IMR-90 (cell line): ENCODE measurements at regions not wholly inside any gene's neighbourhood (a gene's known extent, or its start where the extent isn't known, plus 50 kb on each side); places are given as distances from the start of the nearest gene placed in this dataset.

Source experiments
- ATAC-seq: fragments of 200-7000 bp; cut with Tn5 transposase; 2 replicates; pipeline ENCODE4 v1.9.1; 2020; ENCODE audit warnings: low read depth, mild to moderate bottlenecking, moderate library complexity
- BruUV-seq: library from RNA; stranded (reverse); fragments of 400-500 nt; replicated peaks from 2 replicates; lab custom pipeline; 2021; lab: Mats Ljungman, UMichigan
- CTCF ChIA-PET: fragments of 300-600 bp; formaldehyde crosslinking; extraction: SDS; loops from one replicate; lab custom pipeline; 2021; ENCODE audit warnings: antibody characterized with exemption; lab: Yijun Ruan, JAX
- POLR2A ChIA-PET: fragments of 300-600 bp; sonication (Branson Sonifier 250); formaldehyde crosslinking; loops from one replicate; lab custom pipeline; 2022; ENCODE audit warnings: antibody characterized with exemption; ENCODE audit not compliant: unreplicated experiment; lab: Charles Lee
- DNase-seq: peaks from one replicate; pipeline ENCODE4 v3.0.0; 2013
- H2AFZ ChIP-seq: replicated peaks from 2 replicates; pipeline ENCODE3; 2013; ENCODE audit warnings: low read length, mild to moderate bottlenecking; ENCODE audit not compliant: poor library complexity
- H2AK5ac ChIP-seq: 2 replicates; pipeline ENCODE4 v1.6.1; 2013; ENCODE audit warnings: low read depth, low read length, inconsistent platforms
- H2AK9ac ChIP-seq: replicated peaks from 2 replicates; pipeline ENCODE3; 2013; ENCODE audit warnings: mild to moderate bottlenecking, low read depth, low read length, moderate library complexity; ENCODE audit not compliant: poor library complexity
- H2BK120ac ChIP-seq: 2 replicates; pipeline ENCODE4 v1.6.1; 2013; ENCODE audit warnings: low read depth, low read length, inconsistent platforms
- H2BK15ac ChIP-seq: 3 replicates; pipeline ENCODE4 v1.6.1; 2013; ENCODE audit warnings: low read depth, low read length, inconsistent platforms
- H2BK20ac ChIP-seq: 2 replicates; pipeline ENCODE4 v1.6.1; 2013; ENCODE audit warnings: low read depth, mild to moderate bottlenecking, inconsistent platforms, low read length, moderate library complexity
- H2BK5ac ChIP-seq: 2 replicates; pipeline ENCODE4 v1.6.1; 2013; ENCODE audit warnings: mild to moderate bottlenecking, low read depth, low read length, inconsistent platforms; ENCODE audit not compliant: poor library complexity, severe bottlenecking
- H3K14ac ChIP-seq: replicated peaks from 2 replicates; pipeline ENCODE4 v1.6.1; 2013; ENCODE audit warnings: low read depth, low read length, inconsistent platforms
- H3K18ac ChIP-seq: 2 replicates; pipeline ENCODE4 v1.6.1; 2013; ENCODE audit warnings: low read depth, low read length, control low read depth
- H3K23ac ChIP-seq: 2 replicates; pipeline ENCODE4 v1.6.1; 2013; ENCODE audit warnings: low read depth, low read length, inconsistent platforms
- H3K27ac ChIP-seq: 2 replicates; pipeline ENCODE4 v1.5.1; 2013; ENCODE audit warnings: mild to moderate bottlenecking, control low read depth, low read length; ENCODE audit not compliant: insufficient read depth
- H3K27me3 ChIP-seq: 2 replicates; pipeline ENCODE4 v1.6.1; 2013; ENCODE audit warnings: low read length; ENCODE audit not compliant: control insufficient read depth, insufficient read depth
- H3K36me3 ChIP-seq: 2 replicates; pipeline ENCODE4 v1.6.1; 2013; ENCODE audit warnings: low read length, mixed read lengths; ENCODE audit not compliant: control insufficient read depth, insufficient read depth
- H3K4ac ChIP-seq: 2 replicates; pipeline ENCODE4 v1.6.1; 2013; ENCODE audit warnings: low read depth, low read length, inconsistent platforms
- H3K4me1 ChIP-seq: 2 replicates; pipeline ENCODE4 v1.6.1; 2013; ENCODE audit warnings: low read length, mixed read lengths; ENCODE audit not compliant: control insufficient read depth, insufficient read depth
- H3K4me2 ChIP-seq: 2 replicates; pipeline ENCODE4 v1.6.1; 2013; ENCODE audit warnings: low read depth, mild to moderate bottlenecking, control low read depth, low read length, moderate library complexity
- H3K4me3 ChIP-seq: 2 replicates; pipeline ENCODE4 v1.5.1; 2013; ENCODE audit warnings: low read depth, mild to moderate bottlenecking, control low read depth, low read length, moderate library complexity; ENCODE audit not compliant: insufficient read depth
- H3K56ac ChIP-seq: 2 replicates; pipeline ENCODE4 v1.6.1; 2013; ENCODE audit warnings: low read length, inconsistent platforms; ENCODE audit not compliant: insufficient read depth; ENCODE audit errors: extremely low read depth
- H3K79me1 ChIP-seq, 2 experiments: 2 replicates each; pipeline ENCODE4 v1.6.1; 2013; ENCODE audit warnings: low read length in 2 of 2, inconsistent platforms in 1 of 2, low read depth in 1 of 2
- H3K9ac ChIP-seq: 2 replicates; pipeline ENCODE4 v1.6.1; 2013; ENCODE audit warnings: low read depth, low read length, control low read depth
- H3K9me1 ChIP-seq: 2 replicates; pipeline ENCODE4 v1.6.1; 2013; ENCODE audit warnings: low read length, inconsistent platforms; ENCODE audit not compliant: insufficient read depth
- H3K9me3 ChIP-seq: 2 replicates; pipeline ENCODE4 v1.6.1; 2013; ENCODE audit warnings: low read length; ENCODE audit not compliant: control insufficient read depth, insufficient read depth
- H4K20me1 ChIP-seq: 2 replicates; pipeline ENCODE4 v1.6.1; 2013; ENCODE audit warnings: low read length, inconsistent platforms; ENCODE audit not compliant: insufficient read depth
- H4K5ac ChIP-seq: 2 replicates; pipeline ENCODE4 v1.6.1; 2013; ENCODE audit warnings: mild to moderate bottlenecking, low read depth, low read length, control low read depth
- H4K8ac ChIP-seq, 2 experiments: 2 replicates each; pipeline ENCODE4 v1.6.1; 2013; ENCODE audit warnings: low read depth in 2 of 2, low read length in 2 of 2, control low read depth in 1 of 2, inconsistent platforms in 1 of 2
- H4K91ac ChIP-seq: 2 replicates; pipeline ENCODE4 v1.6.1; 2013; ENCODE audit warnings: low read depth, low read length, inconsistent platforms; ENCODE audit not compliant: insufficient read depth
- MAZ ChIP-seq: IDR thresholded peaks from 2 replicates; pipeline ENCODE4 v1.6.1; 2012; ENCODE audit warnings: low read depth, mild to moderate bottlenecking, low read length, improper control_type of control experiment, moderate library complexity, borderline replicate concordance
- RAD21 ChIP-seq: IDR thresholded peaks from 2 replicates; pipeline ENCODE4 v1.6.1; 2012; ENCODE audit warnings: low read length, improper control_type of control experiment
- WGBS, 2 experiments: methylation state at CpG; one replicate each; pipeline versions ENCODE4 v1.1.5 to v1.1.7; 2013; ENCODE audit warnings: missing lambda C conversion rate in 2 of 2; ENCODE audit not compliant: insufficient read length in 1 of 2; ENCODE audit errors: extremely low coverage in 2 of 2; 5-methylcytosine and 5-hydroxymethylcytosine counted together
- dilution Hi-C: fragments of 300-500 bp; cut with HindIII; formaldehyde crosslinking; loops from one replicate; pipeline ENCODE4 v1.14.3; 2018; ENCODE audit warnings: low sequenced_read_pairs; ENCODE audit not compliant: unreplicated experiment
- in situ Hi-C: fragments of 300-500 bp; cut with MboI; formaldehyde crosslinking; loops from 3 replicates; pipeline ENCODE4 v1.14.3; 2019; ENCODE audit warnings: low sequenced_read_pairs, inconsistent platforms, mixed read lengths
- intact Hi-C: fragments of 100-400 bp; cut with micrococcal nuclease; formaldehyde crosslinking; loops from 2 replicates; pipeline ENCODE4 v1.10.0; 2022
- TF ChIP-seq, protein P1 (sequence below): conservative IDR thresholded peaks from 2 replicates; pipeline ENCODE4 v1.5.1; 2012; ENCODE audit warnings: mild to moderate bottlenecking, low read depth, low read length, improper control_type of control experiment

DNA sequence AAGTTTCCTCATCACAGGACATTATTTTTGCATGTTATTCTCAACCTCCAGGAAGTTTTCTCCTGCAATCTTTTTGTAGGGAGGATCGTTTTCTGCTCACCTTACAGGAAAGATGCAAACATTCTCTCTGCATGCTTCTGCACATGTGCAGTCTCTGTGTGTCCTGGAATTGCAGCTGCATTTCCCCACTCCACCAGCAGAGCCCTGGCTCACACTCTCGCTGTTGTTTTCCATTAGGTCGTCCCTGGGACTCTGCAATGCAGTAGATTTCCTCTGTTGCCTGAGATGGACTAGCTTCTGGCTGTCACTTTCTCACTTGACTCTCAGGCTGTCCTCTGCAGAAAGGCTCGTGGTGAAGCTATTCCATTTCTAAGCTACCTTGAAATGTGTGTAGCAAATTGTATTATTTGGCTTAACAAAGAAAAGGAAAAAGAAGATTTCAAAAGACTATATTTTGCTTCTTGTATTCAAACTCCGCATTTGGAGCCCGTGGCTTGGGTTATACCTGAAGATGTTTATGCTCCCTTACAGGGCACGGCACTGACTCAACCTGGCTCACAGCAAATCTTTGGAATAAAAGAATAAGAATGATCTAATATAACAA lies 346.7 kb downstream of the RAD51AP2 start:
- no TSS peak for BruUV-seq
- H3K36me3 ChIP-seq = no peaks in the 10 kb centered on the region
- H2BK120ac ChIP-seq = no peak overlapping the region
- dilution Hi-C loops = no loop called here
- H4K20me1 ChIP-seq = no peaks in the 10 kb centered on the region
- H3K56ac ChIP-seq = no peak overlapping the region
- H3K9ac ChIP-seq = no peak overlapping the region
- peak; percentile 23 for DNase-seq
- intact Hi-C loops = no loop called here
- H3K18ac ChIP-seq = no peak overlapping the region
- H3K27ac ChIP-seq = no peak overlapping the region
- H3K79me1 ChIP-seq = no peaks in the 10 kb centered on the region
- WGBS, 2 experiments = no CpG with 5 or more reads among the region's 7 CpGs
- no peak overlapping the region for H2AK9ac ChIP-seq
- H2BK15ac ChIP-seq = no peak overlapping the region
- no peak overlapping the region for H3K23ac ChIP-seq
- H3K27me3 ChIP-seq = no peaks in the 10 kb centered on the region
- ATAC-seq = peak; percentile 87
- no peak overlapping the region for H4K8ac ChIP-seq
- H3K9me1 ChIP-seq = no peaks in the 10 kb centered on the region
- H3K4me2 ChIP-seq = no peak overlapping the region
- no peak overlapping the region for H2BK20ac ChIP-seq
- no peak overlapping the region for H3K14ac ChIP-seq
- POLR2A ChIA-PET = no interaction called here
- H2AFZ ChIP-seq = no peak overlapping the region
- no peak overlapping the region for H3K4me3 ChIP-seq
- no peak overlapping the region for H2AK5ac ChIP-seq
- TF ChIP-seq, protein P1, sequence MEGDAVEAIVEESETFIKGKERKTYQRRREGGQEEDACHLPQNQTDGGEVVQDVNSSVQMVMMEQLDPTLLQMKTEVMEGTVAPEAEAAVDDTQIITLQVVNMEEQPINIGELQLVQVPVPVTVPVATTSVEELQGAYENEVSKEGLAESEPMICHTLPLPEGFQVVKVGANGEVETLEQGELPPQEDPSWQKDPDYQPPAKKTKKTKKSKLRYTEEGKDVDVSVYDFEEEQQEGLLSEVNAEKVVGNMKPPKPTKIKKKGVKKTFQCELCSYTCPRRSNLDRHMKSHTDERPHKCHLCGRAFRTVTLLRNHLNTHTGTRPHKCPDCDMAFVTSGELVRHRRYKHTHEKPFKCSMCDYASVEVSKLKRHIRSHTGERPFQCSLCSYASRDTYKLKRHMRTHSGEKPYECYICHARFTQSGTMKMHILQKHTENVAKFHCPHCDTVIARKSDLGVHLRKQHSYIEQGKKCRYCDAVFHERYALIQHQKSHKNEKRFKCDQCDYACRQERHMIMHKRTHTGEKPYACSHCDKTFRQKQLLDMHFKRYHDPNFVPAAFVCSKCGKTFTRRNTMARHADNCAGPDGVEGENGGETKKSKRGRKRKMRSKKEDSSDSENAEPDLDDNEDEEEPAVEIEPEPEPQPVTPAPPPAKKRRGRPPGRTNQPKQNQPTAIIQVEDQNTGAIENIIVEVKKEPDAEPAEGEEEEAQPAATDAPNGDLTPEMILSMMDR = peak; percentile 29
- TF ChIP-seq MAZ (no peak), RAD21 (peak; percentile 27; the same call in 1 of the 2 replicates)
- no peak overlapping the region for H3K4ac ChIP-seq
- H3K4me1 ChIP-seq = no peaks in the 10 kb centered on the region
- H2BK5ac ChIP-seq = no peak overlapping the region
- in situ Hi-C loops = no loop called here
- H4K91ac ChIP-seq = no peak overlapping the region
- CTCF ChIA-PET = interaction anchor here (0.7 to 1.4 kb wide), 2 partner anchors 8 to 14 kb away, joined by 3 to 5 read pairs; no protein-coding TSS in a partner anchor
- H4K5ac ChIP-seq = no peak overlapping the region
- no peaks in the 10 kb centered on the region for H3K9me3 ChIP-seq
